Activated CD4-positive, alpha-beta T cell treated with anti-CD3 and anti-CD28 coated beads, Interleukin-2, amount 50 U/mL, for 16 hours (primary cell): ENCODE measurements at regions not wholly inside any gene's neighbourhood (a gene's known extent, or its start where the extent isn't known, plus 50 kb on each side); places are given as distances from the start of the nearest gene placed in this dataset.
"Not testable (repeated sequence)": the region's sequence is repeated elsewhere in the genome, so short reads cannot be mapped to it uniquely, and the experiment has no call there.

Source experiments
- DNase-seq: peaks from one replicate; pipeline ENCODE4 v3.0.0-alpha.2; 2020

- DNase-seq, result not testable (repeated sequence)
Observed at GRCh38 chr16:29355339-29356059, 51.0 kb downstream of the NPIPB11 start.

GRCh38 chr16:29354449-29354848 lies 52.1 kb downstream of the NPIPB11 start:
- not testable (repeated sequence) for DNase-seq

DNA sequence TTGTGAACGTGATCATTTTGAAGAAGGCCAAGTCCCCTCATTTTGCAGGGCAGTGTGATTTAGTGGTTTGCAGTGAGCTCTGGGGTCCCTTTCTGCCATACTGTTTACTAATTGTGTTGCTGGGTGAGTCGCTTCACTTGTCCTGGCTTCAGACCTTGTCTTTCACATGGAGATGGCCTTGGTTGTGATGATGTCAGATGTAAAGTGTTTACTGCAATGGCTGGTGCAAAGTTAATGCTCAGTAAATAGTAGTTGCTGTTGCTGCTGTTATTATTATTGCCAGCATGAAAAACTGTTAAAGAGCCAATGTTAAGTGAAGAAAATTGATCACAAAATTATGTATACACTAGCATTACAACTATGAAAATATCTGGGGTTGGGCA lies 53.9 kb downstream of the NPIPB11 start:
- DNase-seq, result not testable (repeated sequence)

DNA sequence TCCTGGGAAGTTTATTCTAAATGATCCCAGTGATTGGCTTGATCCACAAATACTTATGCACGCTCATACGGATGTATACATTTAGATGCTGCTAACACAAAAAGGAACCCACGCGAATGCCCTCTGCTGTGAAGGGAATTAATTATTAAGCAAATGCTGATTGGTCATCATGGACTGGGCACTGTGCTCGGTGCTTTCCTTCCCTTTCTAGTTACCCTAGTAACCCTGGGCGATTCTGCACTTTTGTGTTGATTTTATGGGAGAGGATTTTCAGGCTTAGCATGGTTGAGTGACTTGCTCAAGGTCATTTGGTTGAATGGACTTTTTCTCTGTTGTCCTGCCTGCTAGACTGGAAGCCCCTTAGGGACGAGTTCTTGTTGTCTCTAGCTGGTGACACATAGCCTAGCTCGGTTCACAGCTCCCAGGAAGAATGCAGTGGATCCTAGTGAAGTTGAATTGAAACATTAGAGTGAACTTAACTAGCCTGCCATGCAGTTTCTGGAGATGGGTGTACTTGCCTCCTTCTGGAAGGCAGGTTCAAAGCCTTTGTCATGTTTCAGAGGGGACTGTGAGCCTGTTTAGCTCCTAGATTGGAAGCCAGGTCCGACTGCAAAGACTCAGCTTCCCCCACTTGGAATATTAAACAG lies 54.4 kb downstream of the NPIPB11 start:
- DNase-seq, result not testable (repeated sequence)

DNA sequence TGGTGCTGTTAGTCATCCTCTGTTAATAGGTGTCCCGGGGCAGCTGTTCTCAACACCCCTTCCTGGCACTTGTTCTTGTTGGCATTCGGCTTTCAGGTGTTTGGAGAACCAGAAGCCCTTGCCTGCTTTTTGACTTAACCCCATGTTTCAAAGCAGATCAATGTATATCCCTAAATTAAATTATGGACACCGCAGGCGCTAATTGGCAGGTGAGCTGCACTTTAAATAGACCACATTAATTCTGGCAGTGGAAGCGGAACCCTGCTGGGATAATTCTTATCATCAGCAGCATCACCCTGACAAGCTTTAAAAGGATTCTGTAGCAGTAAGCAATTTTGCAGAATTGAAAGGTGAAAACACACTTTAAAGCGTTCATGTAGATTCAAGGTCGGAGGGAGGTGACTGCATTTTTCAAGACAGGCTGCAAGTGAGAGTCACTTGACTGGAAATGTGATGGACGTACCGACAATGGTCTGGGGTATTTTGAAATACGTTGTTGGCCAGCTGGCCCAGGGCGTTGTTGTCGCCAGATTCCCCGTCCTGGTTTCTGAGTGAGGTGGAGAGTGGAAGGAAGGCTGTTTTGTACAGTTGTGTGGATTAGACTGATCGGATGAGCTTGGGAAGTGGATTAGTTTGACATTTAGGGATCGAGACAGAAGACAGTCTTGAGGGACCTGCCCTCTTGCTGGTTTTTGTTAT lies 55.1 kb downstream of the NPIPB11 start:
- not testable (repeated sequence) for DNase-seq

DNA sequence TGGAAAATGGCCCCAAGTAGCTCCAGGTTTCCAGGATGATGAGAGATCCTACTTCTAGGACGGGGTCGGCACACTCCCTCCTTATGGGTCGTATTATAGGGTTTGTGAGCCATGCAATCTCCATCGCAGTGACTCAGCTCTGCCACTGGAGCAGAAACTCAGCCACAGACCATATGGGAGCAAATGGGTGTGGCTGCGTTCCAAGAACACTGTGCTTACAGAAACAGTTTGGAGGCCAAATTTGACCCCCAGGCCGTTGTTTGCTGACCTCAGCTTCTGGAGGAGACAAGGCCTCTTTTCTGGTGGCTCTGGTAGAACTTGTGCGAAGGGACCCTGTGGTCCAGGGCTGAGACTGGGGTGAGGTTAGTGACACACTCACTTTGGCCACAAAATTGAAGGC lies 56.5 kb downstream of the NPIPB11 start:
- DNase-seq, result not testable (repeated sequence)

DNA sequence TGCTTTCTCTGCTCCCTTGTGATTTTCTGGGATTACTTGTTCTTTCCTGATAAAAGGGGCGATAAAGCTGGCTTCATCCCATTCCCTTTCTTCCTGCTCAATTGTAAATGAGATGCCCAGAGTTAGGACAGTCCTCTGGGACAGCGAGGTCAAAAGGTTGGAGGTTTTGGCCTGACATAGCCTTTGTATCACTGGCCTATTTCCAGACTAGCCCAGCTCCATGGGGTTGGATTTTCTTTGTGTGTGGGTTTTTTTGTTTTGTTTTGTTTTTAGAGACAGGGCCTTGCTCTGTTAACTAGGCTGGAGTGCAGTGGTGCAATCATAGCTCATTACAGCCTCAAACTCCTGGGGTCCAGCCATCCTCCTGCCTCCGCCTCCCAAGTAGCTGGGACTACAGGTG lies 57.8 kb downstream of the NPIPB11 start:
- DNase-seq, result not testable (repeated sequence)

GRCh38 chr16:29348123-29348690 lies 58.3 kb downstream of the NPIPB11 start:
- DNase-seq, result not testable (repeated sequence)

GRCh38 chr16:29346796-29347580 lies 59.5 kb downstream of the NPIPB11 start:
- not testable (repeated sequence) for DNase-seq

- peak; percentile 12 for DNase-seq
Observed at GRCh38 chr16:29346203-29346602, 60.3 kb downstream of the NPIPB11 start.

GRCh38 chr16:29342937-29343336 lies 63.6 kb downstream of the NPIPB11 start:
- not testable (repeated sequence) for DNase-seq

- DNase-seq, result not testable (repeated sequence)
Observed at GRCh38 chr16:29340779-29341438, 65.6 kb downstream of the NPIPB11 start.

GRCh38 chr16:29340235-29340634 lies 66.3 kb downstream of the NPIPB11 start:
- DNase-seq, result not testable (repeated sequence)

- DNase-seq, result not testable (repeated sequence)
Observed at GRCh38 chr16:29338821-29339700, 67.5 kb downstream of the NPIPB11 start.

DNA sequence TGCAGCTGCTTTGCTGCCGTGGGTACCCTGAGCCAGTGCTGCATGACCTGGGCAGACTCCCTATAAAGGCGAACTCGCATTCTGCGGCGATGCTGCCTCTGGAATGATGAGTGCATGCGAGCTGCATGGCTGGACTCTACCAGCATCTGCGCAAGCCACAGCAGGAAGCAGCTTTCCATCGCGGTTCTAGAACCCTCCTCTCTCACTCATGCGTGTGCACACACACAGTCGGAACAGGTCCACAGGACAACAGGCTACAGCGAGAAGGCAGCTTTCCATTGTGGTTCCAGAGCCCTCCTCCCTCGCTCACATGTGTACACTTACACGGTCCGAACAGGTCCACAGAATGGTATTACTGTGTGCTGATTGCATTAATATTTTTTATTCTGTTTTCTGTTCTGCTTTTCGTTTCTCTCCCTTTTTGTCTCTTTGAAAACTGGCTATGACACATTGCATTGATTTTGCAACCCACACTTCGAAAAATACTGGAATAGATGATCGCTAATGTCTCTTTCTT lies 69.1 kb downstream of the NPIPB11 start:
- DNase-seq, result not testable (repeated sequence)

DNA sequence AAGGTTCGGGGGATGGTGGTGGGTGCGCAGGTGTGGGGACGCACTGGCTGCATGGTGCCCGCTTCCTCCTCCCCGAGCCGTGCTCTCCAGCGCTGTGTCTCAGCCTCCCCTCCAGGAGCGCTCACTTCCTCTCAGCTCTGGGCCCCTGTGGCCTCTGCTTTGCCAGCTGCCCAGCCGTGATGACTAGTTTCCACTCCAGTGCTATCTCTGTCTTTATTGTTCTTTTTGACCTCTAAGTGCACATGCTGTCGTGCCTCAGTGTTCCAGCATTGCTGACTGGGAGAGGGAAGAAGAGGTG lies 71.0 kb downstream of the NPIPB11 start:
- DNase-seq, result not testable (repeated sequence)

GRCh38 chr16:29334776-29335548 lies 71.5 kb downstream of the NPIPB11 start:
- not testable (repeated sequence) for DNase-seq

DNA sequence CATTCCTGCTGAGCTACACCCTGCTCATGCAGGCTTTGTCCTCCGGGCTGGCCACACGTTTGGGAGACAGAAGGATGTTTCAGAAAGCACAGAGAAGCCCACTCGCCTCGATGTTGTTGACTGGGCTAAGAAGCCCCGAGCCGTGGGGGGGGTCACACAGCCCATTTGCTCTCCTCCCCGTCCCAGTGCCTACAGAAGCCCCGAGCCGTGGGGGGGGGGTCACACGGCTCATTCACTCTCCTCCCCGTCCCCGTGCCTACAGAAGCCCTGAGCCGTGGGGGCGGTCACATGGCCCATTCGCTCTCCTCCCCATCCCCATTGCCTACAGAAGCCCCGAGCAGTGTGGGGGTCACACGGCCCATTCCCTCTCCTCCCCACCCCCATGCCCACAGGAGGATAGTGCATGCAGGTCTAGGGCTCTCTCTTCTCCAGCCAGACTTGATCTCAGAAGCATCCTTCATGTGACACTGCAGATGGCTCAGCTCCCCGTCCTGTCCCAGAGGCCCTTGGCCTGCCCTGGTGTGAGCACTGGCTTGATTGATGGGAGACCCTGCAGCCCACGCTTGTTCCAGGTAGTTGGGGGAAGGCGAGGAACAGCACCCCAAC lies 72.9 kb downstream of the NPIPB11 start:
- DNase-seq, result not testable (repeated sequence)

GRCh38 chr16:29330623-29331022 lies 75.9 kb downstream of the NPIPB11 start:
- DNase-seq, result not testable (repeated sequence)

- DNase-seq, result not testable (repeated sequence)
Observed at GRCh38 chr16:29328528-29328927, 78.0 kb downstream of the NPIPB11 start.
